Fibroblast of the conjunctiva (primary cell): ENCODE measurements at regions not wholly inside any gene's neighbourhood (a gene's known extent, or its start where the extent isn't known, plus 50 kb on each side); places are given as distances from the start of the nearest gene placed in this dataset.
A peak's percentile ranks its signal among the peaks of the same experiment; 100 is the strongest.

ENCODE experiments used
- DNase-seq: peaks from one replicate; pipeline ENCODE4 v3.0.0-alpha.2; 2010; ENCODE audit warnings: low read depth

GRCh38 chr14:75333606-75334548, 55.2 kb downstream of the FOS start:
- no peak for DNase-seq

GRCh38 chr14:75334549-75335051, 56.0 kb downstream of the FOS start:
- DNase-seq, result no peak

- DNase-seq, result no peak
Observed at GRCh38 chr14:75335571-75335970, 56.9 kb downstream of the FOS start.

GRCh38 chr14:75338398-75338797, 59.8 kb downstream of the FOS start:
- DNase-seq, result no peak

- peak; percentile 5 for DNase-seq
Observed at GRCh38 chr14:75339059-75339458, 60.4 kb downstream of the FOS start.

GRCh38 chr14:75340921-75341320, 62.3 kb downstream of the FOS start:
- DNase-seq, result peak; percentile 60

- DNase-seq, result no peak
Observed at GRCh38 chr14:75341620-75342019, 63.0 kb downstream of the FOS start.

GRCh38 chr14:75342762-75343599, 64.4 kb downstream of the FOS start:
- no peak for DNase-seq

GRCh38 chr14:75343911-75344310, 65.3 kb downstream of the FOS start:
- peak; percentile 8 for DNase-seq

GRCh38 chr14:75344411-75344810, 65.8 kb downstream of the FOS start:
- DNase-seq, result no peak

GRCh38 chr14:75350505-75351060, 72.0 kb downstream of the FOS start:
- DNase-seq, result no peak

GRCh38 chr14:75359098-75359497, 68.7 kb upstream of the JDP2 start:
- no peak for DNase-seq

GRCh38 chr14:75361041-75361440, 66.8 kb upstream of the JDP2 start:
- DNase-seq, result no peak

GRCh38 chr14:75361751-75362433, 65.9 kb upstream of the JDP2 start:
- no peak for DNase-seq

GRCh38 chr14:75363130-75363529, 64.7 kb upstream of the JDP2 start:
- no peak for DNase-seq

- DNase-seq, result no peak
Observed at GRCh38 chr14:75363570-75364227, 64.1 kb upstream of the JDP2 start.

- DNase-seq, result no peak
Observed at GRCh38 chr14:75365116-75365515, 62.7 kb upstream of the JDP2 start.

- no peak for DNase-seq
Observed at GRCh38 chr14:75366963-75367362, 60.9 kb upstream of the JDP2 start.

GRCh38 chr14:75368333-75368732, 59.5 kb upstream of the JDP2 start:
- no peak for DNase-seq

GRCh38 chr14:75369506-75369905, 58.3 kb upstream of the JDP2 start:
- no peak for DNase-seq
